ENCODE measurements at regions not wholly inside any gene's neighbourhood (a gene's known extent, or its start where the extent isn't known, plus 50 kb on each side); places are given as distances from the start of the nearest gene placed in this dataset.

GRCh38 chrX:17294561-17294960, 80.4 kb upstream of the NHS start:
- Histone ChIP-seq H3K4me1 (ENCODE audit: control insufficient read depth, insufficient read depth, low read length) (peaks cover 14% of the 10 kb centered on the region), H3K9ac (ENCODE audit: low read length) (no peak overlapping the region), H3K4me3 (ENCODE audit: low read length) (no peak overlapping the region), H3K27me3 (replicated peaks; ENCODE audit: control insufficient read depth, insufficient read depth, low read length) (no peaks in the 10 kb centered on the region), H3K36me3 (ENCODE audit: control insufficient read depth, insufficient read depth, low read length, severe bottlenecking) (no peaks in the 10 kb centered on the region), H3K9me3 (ENCODE audit: control insufficient read depth, low read length) (peaks cover 6% of the 10 kb centered on the region)
- DNase-seq (ENCODE audit: low read depth): no peak

DNA sequence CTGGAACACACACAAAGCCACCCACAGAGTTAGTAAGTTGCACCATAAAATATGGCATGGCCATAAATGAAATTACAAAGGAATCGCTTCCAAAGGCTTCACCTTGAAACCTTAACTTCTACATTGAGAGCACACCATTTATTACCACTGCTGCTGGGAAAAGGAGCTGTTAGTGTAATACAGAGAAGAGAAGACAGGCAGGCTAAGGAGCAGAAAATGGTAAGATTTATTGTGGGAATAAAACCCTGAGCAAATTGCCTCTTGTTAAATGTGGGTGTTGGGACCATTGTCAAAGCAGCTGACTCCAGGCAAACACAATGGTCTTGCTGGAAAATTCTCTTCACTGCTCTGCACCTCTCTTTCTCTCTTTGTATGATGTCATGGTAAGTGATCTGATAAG, 79.2 kb upstream of the NHS start:
- peaks cover 14% of the 10 kb centered on the region for H3K4me1 ChIP-seq (ENCODE audit: control insufficient read depth, insufficient read depth, low read length)
- H3K4me3 ChIP-seq (ENCODE audit: low read length): no peak overlapping the region
- no peaks in the 10 kb centered on the region for H3K27me3 ChIP-seq (replicated peaks; ENCODE audit: control insufficient read depth, insufficient read depth, low read length)
- no peaks in the 10 kb centered on the region for H3K9me3 ChIP-seq (ENCODE audit: control insufficient read depth, low read length)
- DNase-seq (ENCODE audit: low read depth): no peak
- no peaks in the 10 kb centered on the region for H3K36me3 ChIP-seq (ENCODE audit: control insufficient read depth, insufficient read depth, low read length, severe bottlenecking)
- H3K9ac ChIP-seq (ENCODE audit: low read length): no peak overlapping the region

- Histone ChIP-seq H3K4me3 (ENCODE audit: low read length) (peak overlapping the region; percentile 62), H3K4me1 (ENCODE audit: control insufficient read depth, insufficient read depth, low read length) (peaks cover 5% of the 10 kb centered on the region), H3K9me3 (ENCODE audit: control insufficient read depth, low read length) (no peaks in the 10 kb centered on the region)
Observed at GRCh38 chrX:17298564-17298963, 76.4 kb upstream of the NHS start.

GRCh38 chrX:17299206-17299605, 75.8 kb upstream of the NHS start:
- Histone ChIP-seq H3K9me3 (ENCODE audit: control insufficient read depth, low read length) (no peaks in the 10 kb centered on the region), H3K9ac (ENCODE audit: low read length) (no peak overlapping the region), H3K27me3 (replicated peaks; ENCODE audit: control insufficient read depth, insufficient read depth, low read length) (no peaks in the 10 kb centered on the region), H3K36me3 (ENCODE audit: control insufficient read depth, insufficient read depth, low read length, severe bottlenecking) (no peaks in the 10 kb centered on the region), H3K4me1 (ENCODE audit: control insufficient read depth, insufficient read depth, low read length) (peaks cover 5% of the 10 kb centered on the region), H3K4me3 (ENCODE audit: low read length) (peak overlapping the region; percentile 62)
- DNase-seq (ENCODE audit: low read depth): peak; percentile 10

More at GRCh38 chrX:17298564-17298963, 76.4 kb upstream of the NHS start:
- no peak for DNase-seq (ENCODE audit: low read depth)
- H3K9ac ChIP-seq (ENCODE audit: low read length): no peak overlapping the region
- no peaks in the 10 kb centered on the region for H3K36me3 ChIP-seq (ENCODE audit: control insufficient read depth, insufficient read depth, low read length, severe bottlenecking)
- H3K27me3 ChIP-seq (replicated peaks; ENCODE audit: control insufficient read depth, insufficient read depth, low read length): no peaks in the 10 kb centered on the region

DNA sequence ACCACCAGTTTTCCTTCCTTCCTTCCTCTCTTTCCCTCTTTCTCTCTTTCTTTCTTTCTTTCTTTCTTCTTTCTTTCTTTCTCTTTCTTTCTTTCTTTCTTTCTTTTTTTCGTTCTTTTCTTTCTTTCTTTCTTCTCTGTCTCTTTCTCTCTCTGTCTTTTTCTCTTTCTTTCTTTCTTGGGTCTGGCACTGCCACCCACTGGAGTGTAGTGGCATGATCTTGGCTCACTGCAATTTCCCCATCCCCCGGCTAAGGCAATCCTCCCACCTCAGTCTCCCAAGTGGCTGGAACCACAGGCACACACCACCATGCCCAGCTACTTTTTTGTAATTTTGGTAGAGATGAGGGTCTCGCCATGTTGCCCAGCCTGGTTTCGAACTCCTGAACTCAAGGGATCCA, 51.6 kb upstream of the NHS start:
- Histone ChIP-seq H3K27me3 (replicated peaks; ENCODE audit: control insufficient read depth, insufficient read depth, low read length) (peaks cover 11% of the 10 kb centered on the region), H3K9ac (ENCODE audit: low read length) (no peak overlapping the region), H3K36me3 (ENCODE audit: control insufficient read depth, insufficient read depth, low read length, severe bottlenecking) (no peaks in the 10 kb centered on the region), H3K9me3 (ENCODE audit: control insufficient read depth, low read length) (no peaks in the 10 kb centered on the region), H3K4me3 (ENCODE audit: low read length) (no peak overlapping the region), H3K4me1 (ENCODE audit: control insufficient read depth, insufficient read depth, low read length) (no peaks in the 10 kb centered on the region)
- no peak for DNase-seq (ENCODE audit: low read depth)

Data from adipocyte (in vitro differentiated cells).